Right atrium auricular region (tissue), 2 donors: ENCODE measurements at regions not wholly inside any gene's neighbourhood (a gene's known extent, or its start where the extent isn't known, plus 50 kb on each side); places are given as distances from the start of the nearest gene placed in this dataset.

Experiments
- DNase-seq: peaks from one replicate; pipeline ENCODE4 v3.0.0-alpha.2; 2019; ENCODE audit warnings: low spot score
- H3K27ac ChIP-seq, 2 donors: fragments of 200-600 bp; sonication (generic); 1 replicate in 1 of 2; 2 replicates in 1 of 2; pipeline ENCODE4 v1.5.1; 2016 to 2019
- H3K27me3 ChIP-seq, 2 donors: fragments of 200-600 bp; sonication (generic); one replicate each; pipeline versions ENCODE4 v1.5.1 to v1.6.0; 2017 to 2019
- H3K36me3 ChIP-seq: fragments of 200-600 bp; sonication (generic); one replicate; pipeline ENCODE4 v1.5.1; 2016
- H3K4me1 ChIP-seq, 2 donors: fragments of 200-600 bp; sonication (generic); one replicate each; pipeline versions ENCODE4 v1.5.1 to v1.6.0; 2017 to 2019
- H3K4me3 ChIP-seq, 2 donors: fragments of 200-600 bp; sonication (generic); 1 replicate in 1 of 2; 2 replicates in 1 of 2; pipeline ENCODE4 v1.5.1; 2017 to 2019; ENCODE audit warnings: mild to moderate bottlenecking in 1 of 2, moderate library complexity in 1 of 2
- H3K9me3 ChIP-seq, 2 donors: fragments of 200-600 bp; sonication (generic); one replicate each; pipeline ENCODE4 v1.5.1; 2019
- CTCF ChIP-seq, 2 donors: fragments of 200-600 bp; sonication (generic); IDR thresholded peaks; one replicate each; pipeline ENCODE4 v1.5.1; 2019; ENCODE audit warnings: antibody characterized with exemption in 2 of 2

DNA sequence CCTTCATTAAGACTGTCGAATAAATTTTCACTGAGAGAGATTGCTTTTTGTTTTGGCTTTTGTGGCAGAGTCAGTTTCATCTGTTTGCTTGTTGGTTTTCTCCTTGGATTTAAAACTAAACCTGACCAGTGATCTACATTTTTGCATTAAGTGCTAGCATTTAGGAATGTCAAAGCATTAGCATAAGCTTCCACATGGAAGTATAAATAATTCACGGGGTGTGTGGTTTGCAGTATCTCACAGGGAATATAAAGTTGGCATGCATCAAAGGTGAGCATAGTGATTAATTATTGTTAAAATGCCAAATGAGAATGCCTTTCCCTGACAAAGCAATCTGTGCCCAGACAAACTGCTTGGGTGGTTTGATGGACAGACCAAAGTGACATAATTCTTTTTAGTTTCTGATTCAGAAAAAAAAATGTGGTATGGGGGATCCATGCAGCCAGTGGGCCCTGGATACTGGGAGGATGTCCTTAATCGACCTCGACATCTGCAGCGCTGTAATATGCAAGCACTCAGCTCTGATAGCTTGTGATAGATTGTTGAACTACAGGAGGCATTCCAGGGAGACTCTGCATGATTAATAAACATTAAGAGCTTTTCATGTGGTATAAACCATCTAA lies 339.3 kb upstream of the POM121L12 start:
- no peaks in the 10 kb centered on the region for H3K9me3 ChIP-seq
- H3K4me3 ChIP-seq, result no peak overlapping the region
- H3K4me1 ChIP-seq, result no peaks in the 10 kb centered on the region
- H3K27ac ChIP-seq, result no peak overlapping the region
- no peak for TF ChIP-seq CTCF (IDR thresholded peaks at IDR 0.05)
- no peaks in the 10 kb centered on the region for H3K27me3 ChIP-seq
- no peak for DNase-seq
- H3K36me3 ChIP-seq, result no peaks in the 10 kb centered on the region

GRCh38 chr7:52691257-52691656 lies 344.2 kb upstream of the POM121L12 start:
- TF ChIP-seq CTCF (IDR thresholded peaks at IDR 0.05), result no peak

GRCh38 chr7:52689912-52690311 lies 345.5 kb upstream of the POM121L12 start:
- Histone ChIP-seq H3K36me3 (no peaks in the 10 kb centered on the region), H3K27me3 (no peaks in the 10 kb centered on the region), H3K4me1 (no peaks in the 10 kb centered on the region), H3K27ac (no peak overlapping the region), H3K9me3 (no peaks in the 10 kb centered on the region), H3K4me3 (no peak overlapping the region)
- DNase-seq, result no peak
- no peak for TF ChIP-seq CTCF (IDR thresholded peaks at IDR 0.05)

More at GRCh38 chr7:52691257-52691656, 344.2 kb upstream of the POM121L12 start:
- no peaks in the 10 kb centered on the region for H3K36me3 ChIP-seq
- no peak for DNase-seq
- no peaks in the 10 kb centered on the region for H3K9me3 ChIP-seq
- H3K27ac ChIP-seq, result no peak overlapping the region
- H3K4me3 ChIP-seq, result no peak overlapping the region
- H3K27me3 ChIP-seq, result no peaks in the 10 kb centered on the region
- H3K4me1 ChIP-seq, result no peaks in the 10 kb centered on the region

- no peak for TF ChIP-seq CTCF (IDR thresholded peaks at IDR 0.05)
- Histone ChIP-seq H3K27ac (no peak overlapping the region), H3K36me3 (no peaks in the 10 kb centered on the region), H3K4me1 (no peaks in the 10 kb centered on the region), H3K4me3 (no peak overlapping the region), H3K27me3 (no peaks in the 10 kb centered on the region), H3K9me3 (no peaks in the 10 kb centered on the region)
- no peak for DNase-seq
Observed at GRCh38 chr7:52685333-52685732, 350.1 kb upstream of the POM121L12 start.

GRCh38 chr7:52684388-52684787 lies 351.0 kb upstream of the POM121L12 start:
- DNase-seq, result no peak
- TF ChIP-seq CTCF (IDR thresholded peaks at IDR 0.05), result no peak
- no peaks in the 10 kb centered on the region for H3K27me3 ChIP-seq
- no peak overlapping the region for H3K27ac ChIP-seq
- H3K36me3 ChIP-seq, result no peaks in the 10 kb centered on the region
- peaks cover 0 to 4% of the 10 kb centered on the region in 2 donors for H3K9me3 ChIP-seq
- H3K4me3 ChIP-seq, result no peak overlapping the region
- H3K4me1 ChIP-seq, result no peaks in the 10 kb centered on the region

GRCh38 chr7:52682993-52683392 lies 352.4 kb upstream of the POM121L12 start:
- H3K4me1 ChIP-seq, result no peaks in the 10 kb centered on the region
- no peaks in the 10 kb centered on the region for H3K27me3 ChIP-seq
- no peak for TF ChIP-seq CTCF (IDR thresholded peaks at IDR 0.05)
- DNase-seq, result no peak
- H3K4me3 ChIP-seq, result no peak overlapping the region
- H3K9me3 ChIP-seq, result peaks cover 0 to 12% of the 10 kb centered on the region in 2 donors
- H3K36me3 ChIP-seq, result no peaks in the 10 kb centered on the region
- no peak overlapping the region for H3K27ac ChIP-seq
